ENCODE measurements at regions not wholly inside any gene's neighbourhood (a gene's known extent, or its start where the extent isn't known, plus 50 kb on each side); places are given as distances from the start of the nearest gene placed in this dataset.

GRCh38 chr22:48369789-48370507 lies 1457.7 kb downstream of the BRD1 start (continued):
- peak; percentile 38; the same call in 1 of the 2 replicates for TF ChIP-seq PAXIP1 (CRISPR knock-in tag; conservative IDR thresholded peaks at IDR 0.05)
- TF ChIP-seq ZNF430 (CRISPR knock-in tag; IDR thresholded peaks at IDR 0.05), result no peak
- TF ChIP-seq ZBTB44 (CRISPR knock-in tag; IDR thresholded peaks at IDR 0.05), result no peak
- peak; percentile 42; the same call in 1 of the 2 replicates for TF ChIP-seq ZNF580 (CRISPR knock-in tag; IDR thresholded peaks at IDR 0.05; ENCODE audit: borderline replicate concordance, low read depth)
- TF ChIP-seq SKI (IDR thresholded peaks at IDR 0.05; ENCODE audit: partially characterized antibody), result peak; percentile 23
- no peak for TF ChIP-seq MZF1 (CRISPR knock-in tag; IDR thresholded peaks at IDR 0.05; ENCODE audit: borderline replicate concordance)
- TF ChIP-seq TARDBP (CRISPR knock-in tag; IDR thresholded peaks at IDR 0.05), result no peak
- peak; percentile 74 for TF ChIP-seq BRF2 (CRISPR knock-in tag; IDR thresholded peaks at IDR 0.05)
- TF ChIP-seq ZNF703 (CRISPR knock-in tag; IDR thresholded peaks at IDR 0.05; ENCODE audit: borderline replicate concordance), result peak; percentile 57
- no peak for TF ChIP-seq ZBTB1 (CRISPR knock-in tag; IDR thresholded peaks at IDR 0.05; ENCODE audit: borderline replicate concordance)
- no peak for TF ChIP-seq STAT6 (CRISPR knock-in tag; IDR thresholded peaks at IDR 0.05; ENCODE audit: borderline replicate concordance)
- 0 out of 2 replicates have a peak, but pooled peaks have one; percentile 50 for TF ChIP-seq NKX3-1 (CRISPR knock-in tag; IDR thresholded peaks at IDR 0.05)
- no peak for TF ChIP-seq SSRP1 (CRISPR knock-in tag; IDR thresholded peaks at IDR 0.05)
- TF ChIP-seq U2AF2 (IDR thresholded peaks at IDR 0.05; ENCODE audit: low read depth, low read length), result no peak
- no peak for TF ChIP-seq BCLAF1 (IDR thresholded peaks at IDR 0.05)
- no peak for TF ChIP-seq NFE2L1 (CRISPR knock-in tag; IDR thresholded peaks at IDR 0.05; ENCODE audit: borderline replicate concordance)

All from HepG2 (cell line).